HCT116 (cell line): ENCODE measurements at regions not wholly inside any gene's neighbourhood (a gene's known extent, or its start where the extent isn't known, plus 50 kb on each side); places are given as distances from the start of the nearest gene placed in this dataset.

Experiments used
- ATF3 ChIP-seq: IDR thresholded peaks from 2 replicates; pipeline ENCODE4 v1.6.1; 2012
- CTCF ChIP-seq, 3 experiments: fragments of 200-600 bp in 1 of 3; sonication (generic) in 1 of 3; IDR thresholded peaks in 2 of 3; conservative IDR thresholded peaks in 1 of 3; 2 replicates each; pipeline ENCODE4 v1.5.1; 2012 to 2017; ENCODE audit warnings: low read depth in 2 of 3, low read length in 2 of 3, antibody characterized with exemption in 1 of 3, borderline replicate concordance in 1 of 3, control low read depth in 1 of 3, mild to moderate bottlenecking in 1 of 3, mixed read lengths in 1 of 3, mixed run types in 1 of 3, moderate library complexity in 1 of 3; ENCODE audit not compliant: insufficient read depth in 1 of 3
- EZH2 ChIP-seq: fragments of 200-600 bp; sonication (generic); IDR thresholded peaks from 2 replicates; pipeline ENCODE4 v1.6.1; 2017; ENCODE audit warnings: antibody characterized with exemption, mixed run types
- FOSL1 ChIP-seq: IDR thresholded peaks from 2 replicates; pipeline ENCODE4 v1.6.1; 2012; ENCODE audit warnings: low read depth
- POLR2A ChIP-seq: IDR thresholded peaks from 2 replicates; pipeline ENCODE4 v1.7.0; 2011; ENCODE audit warnings: borderline replicate concordance; ENCODE audit not compliant: insufficient read depth, insufficient read length; ENCODE audit errors: extremely low read depth
- POLR2AphosphoS5 ChIP-seq: IDR thresholded peaks from 2 replicates; pipeline ENCODE4 v1.6.1; 2011; ENCODE audit warnings: mild to moderate bottlenecking, low read depth, low read length, moderate library complexity
- RAD21 ChIP-seq: IDR thresholded peaks from 2 replicates; pipeline ENCODE4 v1.6.1; 2012; ENCODE audit warnings: low read depth, mild to moderate bottlenecking
- SIN3A ChIP-seq: IDR thresholded peaks from 2 replicates; pipeline ENCODE4 v1.6.1; 2012; ENCODE audit warnings: low read depth
- ZBTB33 ChIP-seq: IDR thresholded peaks from 2 replicates; pipeline ENCODE4 v1.6.1; 2011; ENCODE audit warnings: mild to moderate bottlenecking, low read length, moderate library complexity; ENCODE audit not compliant: insufficient replicate concordance; ENCODE audit errors: extremely low read depth

- no peak for TF ChIP-seq SIN3A
- TF ChIP-seq CTCF (IDR thresholded peaks at IDR 0.05 in 2 of 3, conservative IDR thresholded peaks at IDR 0.05 in 1 of 3; ENCODE audit: borderline replicate concordance in 1 of 3, insufficient read depth in 1 of 3, low read depth in 2 of 3, low read length in 2 of 3) = no peak
- TF ChIP-seq EZH2 = no peak
- no peak for TF ChIP-seq POLR2AphosphoS5
- TF ChIP-seq FOSL1 = no peak
- TF ChIP-seq ATF3 = no peak
- no peak for TF ChIP-seq ZBTB33
- no peak for TF ChIP-seq RAD21
- TF ChIP-seq POLR2A = no peak
Observed at GRCh38 chr1:188056011-188056410, 1227.3 kb downstream of the PLA2G4A start.
